ENCODE measurements at regions not wholly inside any gene's neighbourhood (a gene's known extent, or its start where the extent isn't known, plus 50 kb on each side); places are given as distances from the start of the nearest gene placed in this dataset.

GRCh38 chr7:17044396-17044795, 162.6 kb upstream of the AGR3 start:
- TF ChIP-seq POLR2A (IDR thresholded peaks at IDR 0.05) (no peak), EP300 (IDR thresholded peaks at IDR 0.05) (no peak)
- TF ChIP-seq, protein P1, sequence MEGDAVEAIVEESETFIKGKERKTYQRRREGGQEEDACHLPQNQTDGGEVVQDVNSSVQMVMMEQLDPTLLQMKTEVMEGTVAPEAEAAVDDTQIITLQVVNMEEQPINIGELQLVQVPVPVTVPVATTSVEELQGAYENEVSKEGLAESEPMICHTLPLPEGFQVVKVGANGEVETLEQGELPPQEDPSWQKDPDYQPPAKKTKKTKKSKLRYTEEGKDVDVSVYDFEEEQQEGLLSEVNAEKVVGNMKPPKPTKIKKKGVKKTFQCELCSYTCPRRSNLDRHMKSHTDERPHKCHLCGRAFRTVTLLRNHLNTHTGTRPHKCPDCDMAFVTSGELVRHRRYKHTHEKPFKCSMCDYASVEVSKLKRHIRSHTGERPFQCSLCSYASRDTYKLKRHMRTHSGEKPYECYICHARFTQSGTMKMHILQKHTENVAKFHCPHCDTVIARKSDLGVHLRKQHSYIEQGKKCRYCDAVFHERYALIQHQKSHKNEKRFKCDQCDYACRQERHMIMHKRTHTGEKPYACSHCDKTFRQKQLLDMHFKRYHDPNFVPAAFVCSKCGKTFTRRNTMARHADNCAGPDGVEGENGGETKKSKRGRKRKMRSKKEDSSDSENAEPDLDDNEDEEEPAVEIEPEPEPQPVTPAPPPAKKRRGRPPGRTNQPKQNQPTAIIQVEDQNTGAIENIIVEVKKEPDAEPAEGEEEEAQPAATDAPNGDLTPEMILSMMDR (IDR thresholded peaks at IDR 0.05): no peak

All from tibial nerve (tissue), 4 donors.